Liver (tissue), 8 donors: ENCODE measurements at regions not wholly inside any gene's neighbourhood (a gene's known extent, or its start where the extent isn't known, plus 50 kb on each side); places are given as distances from the start of the nearest gene placed in this dataset.

Experiments used
- DNase-seq: peaks from one replicate; pipeline ENCODE4 v3.0.0-alpha.2; 2017; ENCODE audit warnings: low spot score
- H3K27ac ChIP-seq, 2 donors: one replicate each; pipeline ENCODE4 v1.7.0; 2013; ENCODE audit warnings: inconsistent platforms in 2 of 2, low read length in 2 of 2, control low read depth in 1 of 2, low read depth in 1 of 2, mild to moderate bottlenecking in 1 of 2
- H3K27me3 ChIP-seq, 4 donors: one replicate each; pipeline versions ENCODE4 v1.6.1 to v1.7.0; 2013; ENCODE audit warnings: low read length in 3 of 4, inconsistent platforms in 1 of 4, mild to moderate bottlenecking in 1 of 4, moderate library complexity in 1 of 4; ENCODE audit not compliant: control insufficient read depth in 4 of 4, insufficient read depth in 4 of 4
- H3K36me3 ChIP-seq, 4 donors: one replicate each; pipeline versions ENCODE4 v1.6.1 to v1.7.0; 2013; ENCODE audit warnings: low read length in 3 of 4, mild to moderate bottlenecking in 3 of 4, low read depth in 1 of 4, moderate library complexity in 1 of 4; ENCODE audit not compliant: control insufficient read depth in 4 of 4, insufficient read depth in 3 of 4
- H3K4me1 ChIP-seq, 4 donors: one replicate each; pipeline versions ENCODE4 v1.6.1 to v1.7.0; 2013; ENCODE audit warnings: low read length in 3 of 4, mild to moderate bottlenecking in 3 of 4, moderate library complexity in 1 of 4; ENCODE audit not compliant: control insufficient read depth in 4 of 4, insufficient read depth in 4 of 4
- H3K4me3 ChIP-seq, 3 donors: one replicate each; pipeline versions ENCODE4 v1.6.1 to v1.7.0; 2013; ENCODE audit warnings: low read length in 3 of 3, control low read depth in 1 of 3, low read depth in 1 of 3, mild to moderate bottlenecking in 1 of 3
- H3K9ac ChIP-seq, 2 donors: one replicate each; pipeline ENCODE4 v1.7.0; 2013; ENCODE audit warnings: low read length in 2 of 2, mild to moderate bottlenecking in 2 of 2, moderate library complexity in 2 of 2, control low read depth in 1 of 2, low read depth in 1 of 2
- H3K9me3 ChIP-seq, 4 donors: one replicate each; pipeline versions ENCODE4 v1.6.1 to v1.7.0; 2013; ENCODE audit warnings: low read length in 3 of 4; ENCODE audit not compliant: control insufficient read depth in 4 of 4
- EGR1 ChIP-seq, 2 donors: IDR thresholded peaks; 2 replicates each; pipeline ENCODE4 v1.6.1; 2016 to 2018; ENCODE audit warnings: antibody characterized with exemption in 2 of 2, low read depth in 2 of 2
- FOXA1 ChIP-seq: IDR thresholded peaks from 2 replicates; pipeline ENCODE4 v1.6.1; 2016; ENCODE audit warnings: antibody characterized with exemption
- FOXA2 ChIP-seq: IDR thresholded peaks from 2 replicates; pipeline ENCODE4 v1.6.1; 2016; ENCODE audit warnings: antibody characterized with exemption
- GABPA ChIP-seq, 2 donors: IDR thresholded peaks in 1 of 2; conservative IDR thresholded peaks in 1 of 2; 2 replicates each; pipeline ENCODE4 v1.6.1; 2016; ENCODE audit warnings: antibody characterized with exemption in 2 of 2, mild to moderate bottlenecking in 1 of 2, moderate library complexity in 1 of 2
- HNF4A ChIP-seq, 2 donors: conservative IDR thresholded peaks; 2 replicates each; pipeline ENCODE4 v1.6.1; 2016; ENCODE audit warnings: antibody characterized with exemption in 2 of 2, mild to moderate bottlenecking in 2 of 2
- JUND ChIP-seq, 2 donors: IDR thresholded peaks; 2 replicates each; pipeline ENCODE4 v1.6.1; 2016; ENCODE audit warnings: antibody characterized with exemption in 2 of 2
- NR2F2 ChIP-seq: IDR thresholded peaks from 2 replicates; pipeline ENCODE4 v1.6.1; 2016; ENCODE audit warnings: antibody characterized with exemption
- RAD21 ChIP-seq, 2 donors: IDR thresholded peaks; 2 replicates each; pipeline ENCODE4 v1.6.1; 2016; ENCODE audit warnings: antibody characterized with exemption in 2 of 2, mild to moderate bottlenecking in 2 of 2
- RXRA ChIP-seq, 2 donors: IDR thresholded peaks; 2 replicates each; pipeline ENCODE4 v1.6.1; 2017 to 2018; ENCODE audit warnings: antibody characterized with exemption in 2 of 2, mild to moderate bottlenecking in 1 of 2
- TAF1 ChIP-seq: conservative IDR thresholded peaks from 2 replicates; pipeline ENCODE4 v1.6.1; 2016; ENCODE audit warnings: antibody characterized with exemption, mild to moderate bottlenecking
- YY1 ChIP-seq: IDR thresholded peaks from 2 replicates; pipeline ENCODE4 v1.6.1; 2016; ENCODE audit warnings: antibody characterized with exemption, mild to moderate bottlenecking
- WGBS: extraction: QIAGEN DNeasy Blood & Tissue Kit; methylation state at CpG from one replicate; pipeline ENCODE4 v1.1.7; 2013; 5-methylcytosine and 5-hydroxymethylcytosine counted together
- TF ChIP-seq, protein P1 (sequence below): fragments of 150-350 bp; IDR thresholded peaks from 2 replicates; pipeline ENCODE4 v1.5.1; 2017; ENCODE audit warnings: improper control_type of control experiment, low read depth, low read length; ENCODE audit not compliant: missing input control
- TF ChIP-seq, protein P2 (sequence below): IDR thresholded peaks from 2 replicates; pipeline ENCODE4 v1.6.1; 2016; ENCODE audit warnings: antibody characterized with exemption
- TF ChIP-seq, protein P3 (sequence below): IDR thresholded peaks from 2 replicates; pipeline ENCODE4 v1.6.1; 2016; ENCODE audit warnings: antibody characterized with exemption, mild to moderate bottlenecking
- TF ChIP-seq, protein P4 (sequence below): IDR thresholded peaks from 2 replicates; pipeline ENCODE4 v1.6.1; 2016; ENCODE audit warnings: antibody characterized with exemption
- TF ChIP-seq, protein P5 (sequence below): IDR thresholded peaks from 2 replicates; pipeline ENCODE4 v1.6.1; 2016; ENCODE audit warnings: antibody characterized with exemption
- donor health status: healthy.
- donor health status: healthy.
- donor health status: healthy.
- donor health status: healthy.
- donor health status: healthy.

DNA sequence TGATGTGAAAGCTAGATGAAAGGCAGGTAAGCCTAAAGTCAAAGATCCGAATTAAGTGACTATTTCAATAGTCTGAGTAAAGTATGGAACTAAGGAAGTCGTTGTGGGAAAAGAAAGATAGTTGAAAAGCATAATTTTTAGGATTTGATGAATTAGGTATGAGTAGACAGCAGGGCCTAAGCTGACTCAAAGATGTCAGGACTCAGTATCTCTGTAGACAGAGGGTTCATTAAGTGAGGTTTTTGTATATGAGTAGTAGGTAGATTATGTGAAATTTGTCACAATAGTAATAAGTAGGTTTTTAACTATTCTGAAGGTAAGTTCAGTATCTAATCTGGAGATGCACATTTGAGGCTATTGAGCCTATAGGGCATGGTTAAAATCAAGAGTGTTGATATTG lies 196.4 kb downstream of the RASSF9 start:
- TF ChIP-seq, protein P1, sequence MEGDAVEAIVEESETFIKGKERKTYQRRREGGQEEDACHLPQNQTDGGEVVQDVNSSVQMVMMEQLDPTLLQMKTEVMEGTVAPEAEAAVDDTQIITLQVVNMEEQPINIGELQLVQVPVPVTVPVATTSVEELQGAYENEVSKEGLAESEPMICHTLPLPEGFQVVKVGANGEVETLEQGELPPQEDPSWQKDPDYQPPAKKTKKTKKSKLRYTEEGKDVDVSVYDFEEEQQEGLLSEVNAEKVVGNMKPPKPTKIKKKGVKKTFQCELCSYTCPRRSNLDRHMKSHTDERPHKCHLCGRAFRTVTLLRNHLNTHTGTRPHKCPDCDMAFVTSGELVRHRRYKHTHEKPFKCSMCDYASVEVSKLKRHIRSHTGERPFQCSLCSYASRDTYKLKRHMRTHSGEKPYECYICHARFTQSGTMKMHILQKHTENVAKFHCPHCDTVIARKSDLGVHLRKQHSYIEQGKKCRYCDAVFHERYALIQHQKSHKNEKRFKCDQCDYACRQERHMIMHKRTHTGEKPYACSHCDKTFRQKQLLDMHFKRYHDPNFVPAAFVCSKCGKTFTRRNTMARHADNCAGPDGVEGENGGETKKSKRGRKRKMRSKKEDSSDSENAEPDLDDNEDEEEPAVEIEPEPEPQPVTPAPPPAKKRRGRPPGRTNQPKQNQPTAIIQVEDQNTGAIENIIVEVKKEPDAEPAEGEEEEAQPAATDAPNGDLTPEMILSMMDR = no peak
- TF ChIP-seq FOXA1 (no peak), EGR1 (IDR thresholded peaks at IDR 0.05; ENCODE audit: low read depth in 2 of 2) (no peak), GABPA (IDR thresholded peaks at IDR 0.05 in 1 of 2, conservative IDR thresholded peaks at IDR 0.05 in 1 of 2) (no peak), YY1 (no peak), RAD21 (IDR thresholded peaks at IDR 0.05) (no peak), JUND (IDR thresholded peaks at IDR 0.05) (no peak), FOXA2 (no peak), RXRA (IDR thresholded peaks at IDR 0.05) (no peak), TAF1 (no peak)
- TF ChIP-seq, protein P2, sequence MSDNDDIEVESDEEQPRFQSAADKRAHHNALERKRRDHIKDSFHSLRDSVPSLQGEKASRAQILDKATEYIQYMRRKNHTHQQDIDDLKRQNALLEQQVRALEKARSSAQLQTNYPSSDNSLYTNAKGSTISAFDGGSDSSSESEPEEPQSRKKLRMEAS = no peak
- TF ChIP-seq, protein P3, sequence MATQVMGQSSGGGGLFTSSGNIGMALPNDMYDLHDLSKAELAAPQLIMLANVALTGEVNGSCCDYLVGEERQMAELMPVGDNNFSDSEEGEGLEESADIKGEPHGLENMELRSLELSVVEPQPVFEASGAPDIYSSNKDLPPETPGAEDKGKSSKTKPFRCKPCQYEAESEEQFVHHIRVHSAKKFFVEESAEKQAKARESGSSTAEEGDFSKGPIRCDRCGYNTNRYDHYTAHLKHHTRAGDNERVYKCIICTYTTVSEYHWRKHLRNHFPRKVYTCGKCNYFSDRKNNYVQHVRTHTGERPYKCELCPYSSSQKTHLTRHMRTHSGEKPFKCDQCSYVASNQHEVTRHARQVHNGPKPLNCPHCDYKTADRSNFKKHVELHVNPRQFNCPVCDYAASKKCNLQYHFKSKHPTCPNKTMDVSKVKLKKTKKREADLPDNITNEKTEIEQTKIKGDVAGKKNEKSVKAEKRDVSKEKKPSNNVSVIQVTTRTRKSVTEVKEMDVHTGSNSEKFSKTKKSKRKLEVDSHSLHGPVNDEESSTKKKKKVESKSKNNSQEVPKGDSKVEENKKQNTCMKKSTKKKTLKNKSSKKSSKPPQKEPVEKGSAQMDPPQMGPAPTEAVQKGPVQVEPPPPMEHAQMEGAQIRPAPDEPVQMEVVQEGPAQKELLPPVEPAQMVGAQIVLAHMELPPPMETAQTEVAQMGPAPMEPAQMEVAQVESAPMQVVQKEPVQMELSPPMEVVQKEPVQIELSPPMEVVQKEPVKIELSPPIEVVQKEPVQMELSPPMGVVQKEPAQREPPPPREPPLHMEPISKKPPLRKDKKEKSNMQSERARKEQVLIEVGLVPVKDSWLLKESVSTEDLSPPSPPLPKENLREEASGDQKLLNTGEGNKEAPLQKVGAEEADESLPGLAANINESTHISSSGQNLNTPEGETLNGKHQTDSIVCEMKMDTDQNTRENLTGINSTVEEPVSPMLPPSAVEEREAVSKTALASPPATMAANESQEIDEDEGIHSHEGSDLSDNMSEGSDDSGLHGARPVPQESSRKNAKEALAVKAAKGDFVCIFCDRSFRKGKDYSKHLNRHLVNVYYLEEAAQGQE = no peak
- TF ChIP-seq, protein P4, sequence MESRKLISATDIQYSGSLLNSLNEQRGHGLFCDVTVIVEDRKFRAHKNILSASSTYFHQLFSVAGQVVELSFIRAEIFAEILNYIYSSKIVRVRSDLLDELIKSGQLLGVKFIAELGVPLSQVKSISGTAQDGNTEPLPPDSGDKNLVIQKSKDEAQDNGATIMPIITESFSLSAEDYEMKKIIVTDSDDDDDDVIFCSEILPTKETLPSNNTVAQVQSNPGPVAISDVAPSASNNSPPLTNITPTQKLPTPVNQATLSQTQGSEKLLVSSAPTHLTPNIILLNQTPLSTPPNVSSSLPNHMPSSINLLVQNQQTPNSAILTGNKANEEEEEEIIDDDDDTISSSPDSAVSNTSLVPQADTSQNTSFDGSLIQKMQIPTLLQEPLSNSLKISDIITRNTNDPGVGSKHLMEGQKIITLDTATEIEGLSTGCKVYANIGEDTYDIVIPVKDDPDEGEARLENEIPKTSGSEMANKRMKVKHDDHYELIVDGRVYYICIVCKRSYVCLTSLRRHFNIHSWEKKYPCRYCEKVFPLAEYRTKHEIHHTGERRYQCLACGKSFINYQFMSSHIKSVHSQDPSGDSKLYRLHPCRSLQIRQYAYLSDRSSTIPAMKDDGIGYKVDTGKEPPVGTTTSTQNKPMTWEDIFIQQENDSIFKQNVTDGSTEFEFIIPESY = no peak
- no peak overlapping the region for H3K4me3 ChIP-seq
- H3K27me3 ChIP-seq = no peaks in the 10 kb centered on the region
- no peaks in the 10 kb centered on the region for H3K36me3 ChIP-seq
- no peak for DNase-seq
- no peak overlapping the region for H3K9ac ChIP-seq
- H3K27ac ChIP-seq = no peak overlapping the region
- 76% methylated on average over 2 of the region's 2 CpGs for WGBS
- no peaks in the 10 kb centered on the region for H3K4me1 ChIP-seq
- H3K9me3 ChIP-seq = no peaks in the 10 kb centered on the region

DNA sequence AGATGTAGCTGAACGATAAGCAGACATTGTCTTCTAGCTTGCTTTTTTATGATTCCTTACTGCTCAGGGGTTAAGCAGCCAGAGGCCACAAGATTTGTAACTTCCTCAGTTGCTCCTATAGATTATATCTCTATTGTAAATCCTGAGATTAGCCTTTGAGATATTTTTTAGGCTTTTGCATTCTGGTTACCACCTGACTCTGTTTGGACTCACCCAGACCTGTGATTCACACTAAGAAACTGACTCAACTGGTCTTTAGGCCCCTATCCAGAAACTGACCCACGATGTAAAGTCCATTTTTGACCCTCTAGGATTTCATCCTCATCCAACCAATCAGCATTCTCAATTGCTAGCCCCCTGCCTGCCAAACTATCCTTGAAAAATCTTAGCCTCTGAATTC lies 194.4 kb downstream of the RASSF9 start:
- no peaks in the 10 kb centered on the region for H3K36me3 ChIP-seq

More for the DNA sequence above, 194.4 kb downstream of the RASSF9 start:
- Histone ChIP-seq H3K27me3 (no peaks in the 10 kb centered on the region), H3K9me3 (no peaks in the 10 kb centered on the region), H3K4me3 (no peak overlapping the region), H3K27ac (no peak overlapping the region), H3K9ac (no peak overlapping the region), H3K4me1 (no peaks in the 10 kb centered on the region)
- no peak for DNase-seq
- TF ChIP-seq NR2F2 = no peak
- TF ChIP-seq RAD21 (IDR thresholded peaks at IDR 0.05) = no peak
- TF ChIP-seq, protein P1 = no peak
- TF ChIP-seq RXRA (IDR thresholded peaks at IDR 0.05) = no peak
- TF ChIP-seq HNF4A (conservative IDR thresholded peaks at IDR 0.05) = no peak
- TF ChIP-seq GABPA (IDR thresholded peaks at IDR 0.05 in 1 of 2, conservative IDR thresholded peaks at IDR 0.05 in 1 of 2) = no peak
- TF ChIP-seq, protein P5, sequence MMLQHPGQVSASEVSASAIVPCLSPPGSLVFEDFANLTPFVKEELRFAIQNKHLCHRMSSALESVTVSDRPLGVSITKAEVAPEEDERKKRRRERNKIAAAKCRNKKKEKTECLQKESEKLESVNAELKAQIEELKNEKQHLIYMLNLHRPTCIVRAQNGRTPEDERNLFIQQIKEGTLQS = no peak
- TF ChIP-seq EGR1 (IDR thresholded peaks at IDR 0.05; ENCODE audit: low read depth in 2 of 2) = no peak
- WGBS = 84% methylated on average over 2 of the region's 2 CpGs
